ENCODE measurements at regions not wholly inside any gene's neighbourhood (a gene's known extent, or its start where the extent isn't known, plus 50 kb on each side); places are given as distances from the start of the nearest gene placed in this dataset.

DNA sequence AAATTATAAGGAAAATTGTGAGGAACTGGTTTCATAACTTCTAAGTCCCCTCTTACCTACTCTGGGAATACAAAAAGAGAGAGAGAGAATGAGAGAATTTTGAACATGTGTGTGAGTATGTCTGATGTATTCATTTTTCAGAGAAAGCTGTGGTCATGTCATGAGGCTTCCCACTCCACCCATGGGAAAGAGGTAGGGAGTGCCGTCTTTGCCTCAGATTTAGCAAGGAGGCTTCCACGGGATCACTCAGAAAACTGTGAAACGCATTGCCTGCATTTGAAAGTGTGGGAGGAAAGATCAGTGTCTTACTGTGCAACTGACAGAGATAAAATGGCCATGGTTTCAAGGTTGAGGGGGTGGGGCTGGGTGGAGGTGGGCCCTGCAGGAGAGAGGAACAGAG is 331.5 kb upstream of the CTNNB1 start:
- no peak overlapping the region for H3K4me2 ChIP-seq
- H3K36me3 ChIP-seq (ENCODE audit: insufficient read depth) = no peaks in the 10 kb centered on the region
- no peaks in the 10 kb centered on the region for H3K4me1 ChIP-seq (ENCODE audit: low read depth, poor library complexity, severe bottlenecking)
- H3K79me2 ChIP-seq (ENCODE audit: insufficient read depth, low read depth) = no peaks in the 10 kb centered on the region
- no peak overlapping the region for H3K9ac ChIP-seq
- H3K27ac ChIP-seq = no peak overlapping the region
- no peaks in the 10 kb centered on the region for H4K20me1 ChIP-seq (ENCODE audit: insufficient read depth)
- H3K27me3 ChIP-seq (ENCODE audit: insufficient read depth, low read depth) = no peaks in the 10 kb centered on the region
- TF ChIP-seq, protein P1, sequence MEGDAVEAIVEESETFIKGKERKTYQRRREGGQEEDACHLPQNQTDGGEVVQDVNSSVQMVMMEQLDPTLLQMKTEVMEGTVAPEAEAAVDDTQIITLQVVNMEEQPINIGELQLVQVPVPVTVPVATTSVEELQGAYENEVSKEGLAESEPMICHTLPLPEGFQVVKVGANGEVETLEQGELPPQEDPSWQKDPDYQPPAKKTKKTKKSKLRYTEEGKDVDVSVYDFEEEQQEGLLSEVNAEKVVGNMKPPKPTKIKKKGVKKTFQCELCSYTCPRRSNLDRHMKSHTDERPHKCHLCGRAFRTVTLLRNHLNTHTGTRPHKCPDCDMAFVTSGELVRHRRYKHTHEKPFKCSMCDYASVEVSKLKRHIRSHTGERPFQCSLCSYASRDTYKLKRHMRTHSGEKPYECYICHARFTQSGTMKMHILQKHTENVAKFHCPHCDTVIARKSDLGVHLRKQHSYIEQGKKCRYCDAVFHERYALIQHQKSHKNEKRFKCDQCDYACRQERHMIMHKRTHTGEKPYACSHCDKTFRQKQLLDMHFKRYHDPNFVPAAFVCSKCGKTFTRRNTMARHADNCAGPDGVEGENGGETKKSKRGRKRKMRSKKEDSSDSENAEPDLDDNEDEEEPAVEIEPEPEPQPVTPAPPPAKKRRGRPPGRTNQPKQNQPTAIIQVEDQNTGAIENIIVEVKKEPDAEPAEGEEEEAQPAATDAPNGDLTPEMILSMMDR (conservative IDR thresholded peaks at IDR 0.05; ENCODE audit: low read depth, low read length) = no peak
- H2AFZ ChIP-seq (ENCODE audit: low read depth) = no peak overlapping the region
- no peak overlapping the region for H3K4me3 ChIP-seq (IDR thresholded peaks at IDR 0.05; ENCODE audit: insufficient read depth, low read depth, low read length)

DNA sequence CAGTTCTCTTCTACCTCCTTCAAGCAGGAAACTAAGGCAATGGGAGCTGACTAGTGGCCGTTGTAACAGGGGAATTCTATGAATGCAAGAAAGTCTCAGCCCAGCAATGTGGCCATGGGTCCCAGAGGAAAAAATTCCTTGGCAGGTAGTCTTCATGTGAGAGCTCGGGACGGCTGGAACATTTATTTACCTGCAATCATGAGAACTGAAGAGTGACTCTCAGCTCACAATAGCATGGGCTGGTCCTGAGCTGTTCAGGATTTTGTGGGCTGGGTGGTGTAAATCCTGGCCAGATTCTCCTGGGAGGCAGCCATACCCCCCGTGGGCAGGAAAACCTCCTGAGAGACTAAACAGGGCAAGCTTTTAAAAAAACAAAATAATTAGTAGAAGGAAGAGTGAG is 330.3 kb upstream of the CTNNB1 start:
- no peaks in the 10 kb centered on the region for H3K79me2 ChIP-seq (ENCODE audit: insufficient read depth, low read depth)
- TF ChIP-seq, protein P1 (conservative IDR thresholded peaks at IDR 0.05; ENCODE audit: low read depth, low read length) = no peak
- H3K27me3 ChIP-seq (ENCODE audit: insufficient read depth, low read depth) = no peaks in the 10 kb centered on the region
- no peaks in the 10 kb centered on the region for H4K20me1 ChIP-seq (ENCODE audit: insufficient read depth)
- no peak overlapping the region for H3K9ac ChIP-seq
- no peak overlapping the region for H3K4me3 ChIP-seq (IDR thresholded peaks at IDR 0.05; ENCODE audit: insufficient read depth, low read depth, low read length)
- no peak overlapping the region for H2AFZ ChIP-seq (ENCODE audit: low read depth)
- H3K36me3 ChIP-seq (ENCODE audit: insufficient read depth) = no peaks in the 10 kb centered on the region
- H3K27ac ChIP-seq = no peak overlapping the region
- no peaks in the 10 kb centered on the region for H3K4me1 ChIP-seq (ENCODE audit: low read depth, poor library complexity, severe bottlenecking)
- no peak overlapping the region for H3K4me2 ChIP-seq

DNA sequence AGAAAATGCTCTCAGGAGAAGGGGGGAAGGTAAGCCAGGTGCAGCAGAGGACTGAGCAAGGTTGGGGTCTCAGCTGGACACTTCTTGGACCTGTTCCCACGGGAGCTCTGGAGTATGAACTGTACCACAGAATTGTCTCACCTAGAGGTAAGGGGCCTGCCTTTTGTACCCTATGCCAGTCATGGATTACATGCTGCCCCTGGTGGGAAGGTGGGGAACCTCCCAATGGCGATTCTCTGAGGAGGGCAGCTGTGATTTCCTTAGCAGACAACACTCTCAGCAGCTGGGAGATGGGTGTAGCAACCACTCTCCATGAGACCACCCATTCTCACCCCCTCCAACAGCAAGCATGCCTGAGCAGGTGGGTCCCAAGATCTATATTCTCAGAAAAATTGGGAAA is 329.4 kb upstream of the CTNNB1 start:
- TF ChIP-seq, protein P1 (conservative IDR thresholded peaks at IDR 0.05; ENCODE audit: low read depth, low read length) = no peak
- Histone ChIP-seq H3K27ac (no peak overlapping the region), H2AFZ (ENCODE audit: low read depth) (no peak overlapping the region), H3K9ac (no peak overlapping the region), H3K27me3 (ENCODE audit: insufficient read depth, low read depth) (no peaks in the 10 kb centered on the region), H3K4me1 (ENCODE audit: low read depth, poor library complexity, severe bottlenecking) (no peaks in the 10 kb centered on the region), H3K79me2 (ENCODE audit: insufficient read depth, low read depth) (no peaks in the 10 kb centered on the region), H3K4me2 (no peak overlapping the region), H3K36me3 (ENCODE audit: insufficient read depth) (no peaks in the 10 kb centered on the region), H3K4me3 (IDR thresholded peaks at IDR 0.05; ENCODE audit: insufficient read depth, low read depth, low read length) (no peak overlapping the region), H4K20me1 (ENCODE audit: insufficient read depth) (no peaks in the 10 kb centered on the region)

- H4K20me1 ChIP-seq (ENCODE audit: insufficient read depth) = no peaks in the 10 kb centered on the region
- no peak overlapping the region for H3K9ac ChIP-seq
- H3K4me3 ChIP-seq (IDR thresholded peaks at IDR 0.05; ENCODE audit: insufficient read depth, low read depth, low read length) = no peak overlapping the region
- H3K4me1 ChIP-seq (ENCODE audit: low read depth, poor library complexity, severe bottlenecking) = no peaks in the 10 kb centered on the region
- TF ChIP-seq, protein P1 (conservative IDR thresholded peaks at IDR 0.05; ENCODE audit: low read depth, low read length) = no peak
- no peak overlapping the region for H2AFZ ChIP-seq (ENCODE audit: low read depth)
- no peak overlapping the region for H3K4me2 ChIP-seq
- no peaks in the 10 kb centered on the region for H3K79me2 ChIP-seq (ENCODE audit: insufficient read depth, low read depth)
- no peaks in the 10 kb centered on the region for H3K36me3 ChIP-seq (ENCODE audit: insufficient read depth)
- H3K27ac ChIP-seq = no peak overlapping the region
- no peaks in the 10 kb centered on the region for H3K27me3 ChIP-seq (ENCODE audit: insufficient read depth, low read depth)
Measured at GRCh38 chr3:40871394-40871793, 327.9 kb upstream of the CTNNB1 start.

All from KMS-11 (cell line).